Adrenal gland (tissue), 9 donors: ENCODE measurements at regions not wholly inside any gene's neighbourhood (a gene's known extent, or its start where the extent isn't known, plus 50 kb on each side); places are given as distances from the start of the nearest gene placed in this dataset.

Experiments
- DNase-seq, 7 donors: peaks; one replicate each; pipeline ENCODE4 v3.0.0-alpha.2; 2019 to 2020
- H3K27ac ChIP-seq, 5 donors: fragments of 200-600 bp; sonication (generic) in 4 of 5; 1 replicate in 3 of 5; 2 replicates in 2 of 5; pipeline versions ENCODE4 v1.5.1 to v1.8.0; 2016 to 2020; ENCODE audit warnings: mild to moderate bottlenecking in 1 of 5
- H3K27me3 ChIP-seq: fragments of 200-600 bp; 2 replicates; pipeline ENCODE4 v1.8.0; 2021
- H3K36me3 ChIP-seq, 2 donors: fragments of 200-600 bp; replicated peaks in 1 of 2; 1 replicate in 1 of 2; 2 replicates in 1 of 2; pipeline versions ENCODE4 v1.5.1 to v1.8.0; 2018 to 2022
- H3K4me1 ChIP-seq, 2 donors: fragments of 200-600 bp; replicated peaks in 1 of 2; 1 replicate in 1 of 2; 2 replicates in 1 of 2; pipeline versions ENCODE4 v1.5.1 to v1.8.0; 2018 to 2021
- H3K4me3 ChIP-seq, 4 donors: fragments of 200-600 bp; sonication (generic) in 3 of 4; one replicate each; pipeline ENCODE4 v1.5.1; 2016 to 2018
- H3K9me3 ChIP-seq, 3 donors: fragments of 200-600 bp; sonication (generic) in 1 of 3; replicated peaks in 1 of 3; 1 replicate in 2 of 3; 2 replicates in 1 of 3; pipeline versions ENCODE4 v1.5.1 to v1.8.0; 2016 to 2021
- CTCF ChIP-seq, 6 experiments: fragments of 450-650 bp in 4 of 6; fragments of 200-600 bp in 2 of 6; sonication (generic) in 1 of 6; IDR thresholded peaks; 1 replicate in 5 of 6; 2 replicates in 1 of 6; pipeline versions ENCODE4 v1.5.1 to v1.8.0; 2016 to 2021; ENCODE audit warnings: antibody characterized with exemption in 6 of 6, mild to moderate bottlenecking in 2 of 6, moderate library complexity in 1 of 6
- POLR2A ChIP-seq, 2 donors: fragments of 450-650 bp; IDR thresholded peaks; one replicate each; pipeline ENCODE4 v1.6.1; 2017; ENCODE audit warnings: antibody characterized with exemption in 2 of 2, mild to moderate bottlenecking in 2 of 2, moderate library complexity in 1 of 2
- WGBS, 4 donors: extraction: QIAGEN DNeasy Blood & Tissue Kit in 2 of 4; methylation state at CpG; one replicate each; pipeline versions ENCODE4 v1.1.5 to v1.1.7; 2013 to 2017; 5-methylcytosine and 5-hydroxymethylcytosine counted together
- intact Hi-C, 2 donors: fragments of 100-400 bp; cut with DNase I; formaldehyde crosslinking; loops; one replicate each; pipeline versions ENCODE4 v1.14.1 to v1.15.0; 2022 to 2023
- donor health status: healthy with polysubstance abuse.
- donor health status: Bipolar disorder and iron deficiency.
- donor health status: DM: yes; HTN: yes; CAD: no.
- donor health status: DM: no; HTN: no; CAD: no.
- donor health status: DM: no; HTN: no; CAD: no.

DNA sequence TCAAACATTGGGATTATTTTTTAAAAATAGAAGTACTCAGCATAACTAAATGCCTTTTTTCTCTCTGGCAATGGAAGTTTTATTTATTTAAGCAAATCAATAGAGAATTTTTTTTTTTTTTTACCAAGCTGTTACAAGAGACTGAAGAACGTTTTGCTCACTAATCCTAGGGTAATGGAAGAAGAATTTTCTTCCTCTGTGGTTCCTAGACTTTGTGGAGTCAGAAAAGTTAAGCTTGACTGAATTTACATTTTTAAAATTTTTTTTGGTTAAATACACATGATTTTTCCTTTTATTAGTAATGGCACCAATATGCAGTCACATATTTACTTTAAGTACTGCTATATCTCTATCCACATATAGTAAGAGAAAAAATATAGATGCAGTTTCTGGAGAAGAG is 189.8 kb downstream of the PCSK1 start:
- intact Hi-C loops = no loop called here

GRCh38 chr5:96242571-96242970 is 190.5 kb downstream of the PCSK1 start:
- Histone ChIP-seq H3K36me3 (no peaks in the 10 kb centered on the region), H3K27ac (no peak overlapping the region), H3K9me3 (no peaks in the 10 kb centered on the region), H3K4me1 (no peaks in the 10 kb centered on the region), H3K4me3 (no peak overlapping the region), H3K27me3 (no peaks in the 10 kb centered on the region)
- no peak for TF ChIP-seq POLR2A (IDR thresholded peaks at IDR 0.05)
- no peak for TF ChIP-seq CTCF (IDR thresholded peaks at IDR 0.05)
- WGBS, 4 donors = 53 to 75% (median 66%) methylated on average over 1 of the region's 1 CpG
- intact Hi-C loops = no loop called here
- no peak for DNase-seq

More for the DNA sequence above, 189.8 kb downstream of the PCSK1 start:
- TF ChIP-seq CTCF (IDR thresholded peaks at IDR 0.05) (no peak), POLR2A (IDR thresholded peaks at IDR 0.05) (no peak)
- H3K36me3 ChIP-seq = no peaks in the 10 kb centered on the region
- H3K4me3 ChIP-seq = no peak overlapping the region
- WGBS, 4 donors = 55 to 74% (median 70%) methylated on average over 1 of the region's 1 CpG
- no peaks in the 10 kb centered on the region for H3K27me3 ChIP-seq
- H3K9me3 ChIP-seq = no peaks in the 10 kb centered on the region
- H3K27ac ChIP-seq = no peak overlapping the region
- H3K4me1 ChIP-seq = no peaks in the 10 kb centered on the region
- DNase-seq = no peak

- intact Hi-C loops = no loop called here
- Histone ChIP-seq H3K36me3 (no peaks in the 10 kb centered on the region), H3K9me3 (no peaks in the 10 kb centered on the region), H3K4me3 (no peak overlapping the region), H3K27me3 (no peaks in the 10 kb centered on the region), H3K27ac (no peak overlapping the region), H3K4me1 (no peaks in the 10 kb centered on the region)
- DNase-seq = no peak
- WGBS, 4 donors = 85 to 96% (median 90%) methylated on average over 1 of the region's 1 CpG
- TF ChIP-seq POLR2A (IDR thresholded peaks at IDR 0.05) (no peak), CTCF (IDR thresholded peaks at IDR 0.05) (no peak)
Measured at GRCh38 chr5:96236831-96237230, 196.2 kb downstream of the PCSK1 start.

- no peak for TF ChIP-seq POLR2A (IDR thresholded peaks at IDR 0.05)
- TF ChIP-seq CTCF (IDR thresholded peaks at IDR 0.05) = no peak
- WGBS, 4 donors = 73 to 88% (median 79%) methylated on average over 1 of the region's 1 CpG
- Histone ChIP-seq H3K4me3 (no peak overlapping the region), H3K9me3 (no peaks in the 10 kb centered on the region), H3K27me3 (no peaks in the 10 kb centered on the region), H3K36me3 (no peaks in the 10 kb centered on the region), H3K27ac (peak overlapping the region in 2 of 5 donors; percentile 42), H3K4me1 (no peaks in the 10 kb centered on the region)
- intact Hi-C loops = no loop called here
- DNase-seq = no peak
Measured at GRCh38 chr5:96236051-96236450, 197.0 kb downstream of the PCSK1 start.
